Esophagus squamous epithelium (tissue), 4 donors: ENCODE measurements at regions not wholly inside any gene's neighbourhood (a gene's known extent, or its start where the extent isn't known, plus 50 kb on each side); places are given as distances from the start of the nearest gene placed in this dataset.

Experiments used
- POLR2A ChIP-seq, 4 donors: fragments of 450-650 bp; IDR thresholded peaks; one replicate each; pipeline ENCODE4 v1.6.1; 2017; ENCODE audit warnings: antibody characterized with exemption in 4 of 4, mild to moderate bottlenecking in 4 of 4, moderate library complexity in 3 of 4
- TF ChIP-seq, protein P1 (sequence below), 6 experiments: fragments of 450-650 bp in 4 of 6; fragments of 200-600 bp in 2 of 6; sonication (generic) in 2 of 6; IDR thresholded peaks; one replicate each; pipeline ENCODE4 v1.5.1; 2016 to 2019; ENCODE audit warnings: antibody characterized with exemption in 6 of 6, mild to moderate bottlenecking in 4 of 6, moderate library complexity in 4 of 6

DNA sequence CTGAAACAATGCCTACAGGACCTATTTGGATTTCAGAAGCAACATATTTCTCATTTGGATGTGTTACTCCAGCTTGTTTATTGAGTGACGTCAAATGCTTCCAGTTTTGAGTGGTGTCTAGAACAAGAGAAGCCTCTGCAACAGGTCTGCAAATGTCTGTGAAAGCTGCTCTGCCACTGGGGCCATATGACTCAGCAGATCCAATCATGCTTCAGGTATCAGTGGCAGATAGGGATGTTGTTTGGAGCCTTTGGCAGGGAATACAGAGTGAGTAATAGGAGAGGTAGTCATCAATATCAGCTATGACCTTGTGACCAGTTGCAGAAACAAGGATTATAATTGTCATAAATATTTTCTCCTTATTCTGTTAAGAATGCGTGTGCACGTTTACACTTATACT, 141.1 kb upstream of the ZXDA start:
- TF ChIP-seq POLR2A (IDR thresholded peaks at IDR 0.05) = no peak
- TF ChIP-seq, protein P1, sequence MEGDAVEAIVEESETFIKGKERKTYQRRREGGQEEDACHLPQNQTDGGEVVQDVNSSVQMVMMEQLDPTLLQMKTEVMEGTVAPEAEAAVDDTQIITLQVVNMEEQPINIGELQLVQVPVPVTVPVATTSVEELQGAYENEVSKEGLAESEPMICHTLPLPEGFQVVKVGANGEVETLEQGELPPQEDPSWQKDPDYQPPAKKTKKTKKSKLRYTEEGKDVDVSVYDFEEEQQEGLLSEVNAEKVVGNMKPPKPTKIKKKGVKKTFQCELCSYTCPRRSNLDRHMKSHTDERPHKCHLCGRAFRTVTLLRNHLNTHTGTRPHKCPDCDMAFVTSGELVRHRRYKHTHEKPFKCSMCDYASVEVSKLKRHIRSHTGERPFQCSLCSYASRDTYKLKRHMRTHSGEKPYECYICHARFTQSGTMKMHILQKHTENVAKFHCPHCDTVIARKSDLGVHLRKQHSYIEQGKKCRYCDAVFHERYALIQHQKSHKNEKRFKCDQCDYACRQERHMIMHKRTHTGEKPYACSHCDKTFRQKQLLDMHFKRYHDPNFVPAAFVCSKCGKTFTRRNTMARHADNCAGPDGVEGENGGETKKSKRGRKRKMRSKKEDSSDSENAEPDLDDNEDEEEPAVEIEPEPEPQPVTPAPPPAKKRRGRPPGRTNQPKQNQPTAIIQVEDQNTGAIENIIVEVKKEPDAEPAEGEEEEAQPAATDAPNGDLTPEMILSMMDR (IDR thresholded peaks at IDR 0.05) = no peak
